ENCODE measurements at regions not wholly inside any gene's neighbourhood (a gene's known extent, or its start where the extent isn't known, plus 50 kb on each side); places are given as distances from the start of the nearest gene placed in this dataset.

- DNase-seq (ENCODE audit: low spot score): no peak
Measured at GRCh38 chr5:116681334-116682013, 106.9 kb upstream of the SEMA6A start.

DNA sequence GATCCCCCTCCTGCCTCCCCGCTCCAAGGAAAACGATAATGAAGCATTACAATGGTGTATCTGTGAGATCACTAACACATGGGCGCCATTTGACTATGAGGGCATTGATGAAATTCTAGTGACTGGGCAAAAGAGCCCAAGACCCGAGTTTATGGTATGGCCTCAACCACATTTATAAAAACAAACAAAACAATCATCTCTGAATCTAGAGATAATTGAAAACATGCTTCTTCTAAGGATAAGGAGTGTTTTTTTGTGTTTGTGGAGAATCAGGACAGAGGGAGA, 100.9 kb upstream of the SEMA6A start:
- no peak for DNase-seq (ENCODE audit: low spot score)

DNA sequence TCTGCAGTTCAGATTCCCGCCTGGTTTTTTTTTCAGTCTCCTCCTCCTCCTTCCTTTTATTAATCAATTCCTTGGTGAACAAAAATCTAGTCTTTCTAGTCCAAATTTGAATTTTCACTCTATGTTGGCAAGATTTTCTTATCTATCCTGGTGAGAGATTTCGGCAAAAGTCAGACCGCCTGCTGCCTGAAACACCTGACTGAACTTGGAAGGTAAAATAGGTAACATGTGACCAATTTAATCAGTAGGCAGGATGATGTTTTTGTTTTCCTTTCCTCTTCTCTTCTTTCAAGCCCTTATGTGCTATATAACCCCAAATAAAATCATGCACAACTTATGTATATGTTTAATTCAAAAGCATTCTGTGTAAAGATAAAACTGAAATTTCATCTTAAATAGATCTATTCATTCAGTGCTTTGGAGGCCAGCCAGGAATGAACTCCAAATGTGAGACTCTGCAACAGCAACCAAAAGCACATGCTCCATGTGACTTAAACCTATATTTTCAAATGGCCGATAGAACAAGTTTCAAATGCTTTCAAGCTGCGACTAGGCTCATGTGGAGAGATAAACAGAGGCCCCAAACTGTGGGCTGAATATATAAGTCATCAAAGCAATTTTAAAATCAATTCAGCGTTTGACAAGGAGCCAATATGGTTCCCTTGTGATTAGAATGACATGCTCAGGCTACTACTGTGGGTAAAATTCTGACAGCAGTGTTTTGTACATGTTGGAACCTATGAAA, 100.4 kb upstream of the SEMA6A start:
- no peak for DNase-seq (ENCODE audit: low spot score)

DNA sequence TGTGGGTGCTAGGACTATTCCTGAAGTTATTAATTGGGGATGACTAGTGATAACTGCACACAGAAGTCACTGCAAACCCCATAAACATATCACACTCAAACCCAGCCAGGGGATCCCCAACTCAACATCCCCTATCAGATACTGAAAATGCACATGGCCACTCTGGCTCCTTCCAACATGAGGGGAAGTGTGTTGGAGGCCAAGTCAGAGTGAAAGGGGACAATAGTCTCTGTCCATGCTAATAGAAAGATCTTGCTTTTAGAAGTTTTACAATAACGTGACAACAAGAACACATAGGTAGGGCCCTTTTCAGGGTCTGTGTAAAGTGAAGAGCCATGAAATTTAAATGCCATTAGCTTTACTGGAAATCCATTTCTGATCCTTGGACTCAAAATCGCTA, 98.8 kb upstream of the SEMA6A start:
- DNase-seq (ENCODE audit: low spot score): no peak

DNA sequence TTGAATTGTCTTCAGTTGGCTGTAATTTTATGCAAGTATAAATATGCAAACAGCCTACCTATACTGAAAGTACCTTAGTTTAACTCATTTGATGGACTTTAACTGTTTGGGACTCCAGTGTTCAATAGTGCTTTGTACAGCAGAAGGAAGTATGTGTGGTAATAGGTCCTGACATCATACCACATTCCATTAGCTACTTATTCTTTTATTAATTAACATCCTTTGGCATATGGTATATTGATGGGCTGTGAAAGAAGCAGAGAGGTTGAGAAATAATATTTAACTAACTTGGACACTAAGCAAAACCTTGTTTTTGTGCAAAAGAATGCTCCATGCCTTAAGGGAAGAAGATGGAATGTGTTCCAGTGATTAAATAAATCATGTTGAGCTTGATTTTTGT, 97.6 kb upstream of the SEMA6A start:
- no peak for DNase-seq (ENCODE audit: low spot score)

DNA sequence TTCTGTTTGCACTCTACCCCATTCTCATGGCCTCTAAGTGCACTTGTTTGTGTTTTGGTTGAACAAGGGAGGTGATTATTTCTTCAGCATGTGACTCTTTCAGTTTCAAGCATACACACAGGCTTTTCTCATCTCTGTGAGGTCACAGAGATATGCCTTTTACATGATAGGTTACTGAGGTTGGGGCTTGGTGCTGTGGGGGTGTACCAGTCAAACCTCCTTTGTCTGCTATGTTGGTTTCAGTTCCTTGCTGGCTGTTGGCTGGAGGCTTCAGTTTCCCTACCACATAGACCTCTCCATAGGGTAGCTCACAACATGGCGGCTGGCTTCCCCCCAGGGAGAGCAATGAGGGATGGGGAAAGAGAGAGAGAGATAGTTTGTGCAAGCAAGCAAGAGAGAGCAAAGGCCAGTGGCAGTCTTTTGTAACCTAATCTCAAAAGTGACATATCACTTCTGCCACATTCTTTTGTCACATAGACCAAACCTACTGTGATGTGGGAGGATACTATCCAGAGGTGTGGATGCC, 96.7 kb upstream of the SEMA6A start:
- DNase-seq (ENCODE audit: low spot score): no peak

DNA sequence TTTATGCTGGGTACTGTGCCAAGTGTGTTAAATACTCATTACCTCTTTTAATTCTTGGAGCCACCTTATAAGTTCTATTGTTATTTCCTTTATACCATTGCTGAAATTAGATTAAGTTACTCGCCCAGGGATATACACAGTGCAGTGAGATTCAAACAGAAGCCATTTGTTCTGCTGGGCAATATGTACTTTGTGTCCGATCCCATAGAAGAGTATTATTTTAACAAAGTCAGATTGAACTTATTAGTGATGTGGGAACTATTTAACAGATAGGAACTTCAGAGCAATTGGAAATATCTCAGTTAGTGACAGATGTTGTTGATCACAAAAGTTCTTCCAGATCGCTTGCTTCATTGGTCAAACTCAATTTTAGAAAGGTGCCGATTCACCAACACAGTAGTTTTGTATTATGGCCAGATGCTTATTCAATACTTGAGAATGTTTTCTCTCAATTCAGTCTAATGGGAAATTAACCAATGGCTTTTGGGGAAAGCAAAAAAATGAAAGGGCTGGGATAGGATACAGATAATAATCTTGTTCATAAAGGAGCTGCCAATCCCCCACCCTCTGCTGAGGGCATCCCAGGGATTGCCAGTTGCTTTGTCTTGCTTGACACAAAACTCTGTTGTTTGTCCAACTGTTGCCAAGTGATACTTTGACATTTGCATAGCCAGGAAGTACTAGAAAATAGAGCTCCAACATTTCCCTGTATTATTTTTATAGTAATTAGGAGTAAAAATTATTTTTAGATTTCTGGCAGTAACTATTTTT, 94.8 kb upstream of the SEMA6A start:
- no peak for DNase-seq (ENCODE audit: low spot score)

GRCh38 chr5:116668390-116668789, 93.8 kb upstream of the SEMA6A start:
- DNase-seq (ENCODE audit: low spot score): no peak

GRCh38 chr5:116666901-116667300, 92.3 kb upstream of the SEMA6A start:
- DNase-seq (ENCODE audit: low spot score): no peak

DNA sequence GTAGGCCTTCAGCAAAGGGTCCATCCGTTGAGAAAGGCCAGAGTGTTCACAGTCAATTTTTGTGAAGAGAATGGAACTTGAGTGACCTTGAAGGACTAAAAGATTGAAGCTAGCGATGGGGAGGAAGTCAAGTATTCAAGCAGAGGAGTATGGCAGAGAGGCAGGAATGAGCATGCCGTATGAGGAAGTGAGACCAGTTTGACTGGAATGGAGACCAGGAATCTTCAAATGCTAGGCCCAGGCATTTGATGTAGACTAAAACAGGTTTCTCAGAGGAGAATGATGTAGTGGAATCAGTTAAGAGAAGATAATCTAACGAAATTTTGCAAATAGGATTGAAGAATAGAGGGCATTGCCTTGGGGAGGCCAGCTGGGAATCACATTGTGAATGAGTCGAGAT, 90.4 kb upstream of the SEMA6A start:
- no peak for DNase-seq (ENCODE audit: low spot score)

- DNase-seq (ENCODE audit: low spot score): no peak
Measured at GRCh38 chr5:116663081-116663480, 88.5 kb upstream of the SEMA6A start.

GRCh38 chr5:116661419-116661818, 86.8 kb upstream of the SEMA6A start:
- DNase-seq (ENCODE audit: low spot score): no peak

DNA sequence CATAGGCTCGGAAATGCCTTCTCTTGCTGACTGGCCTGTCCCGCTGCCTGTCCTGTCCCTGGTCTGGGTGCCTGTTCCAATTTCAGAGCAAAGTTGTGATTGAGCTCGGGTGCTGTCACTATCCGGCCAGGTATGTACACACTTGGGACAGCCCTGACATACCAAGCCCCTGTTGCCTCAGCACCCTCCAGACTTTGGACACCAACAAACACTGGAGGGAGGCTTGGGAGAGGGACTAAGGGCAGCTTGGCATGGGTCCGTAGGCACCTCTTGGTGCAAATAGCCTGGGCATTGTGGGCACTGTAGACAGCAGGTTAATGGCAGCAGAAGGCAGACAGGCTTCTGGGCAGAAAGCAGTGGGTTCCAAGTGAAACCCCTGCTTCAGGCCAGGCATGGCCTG, 86.3 kb upstream of the SEMA6A start:
- DNase-seq (ENCODE audit: low spot score): no peak

DNA sequence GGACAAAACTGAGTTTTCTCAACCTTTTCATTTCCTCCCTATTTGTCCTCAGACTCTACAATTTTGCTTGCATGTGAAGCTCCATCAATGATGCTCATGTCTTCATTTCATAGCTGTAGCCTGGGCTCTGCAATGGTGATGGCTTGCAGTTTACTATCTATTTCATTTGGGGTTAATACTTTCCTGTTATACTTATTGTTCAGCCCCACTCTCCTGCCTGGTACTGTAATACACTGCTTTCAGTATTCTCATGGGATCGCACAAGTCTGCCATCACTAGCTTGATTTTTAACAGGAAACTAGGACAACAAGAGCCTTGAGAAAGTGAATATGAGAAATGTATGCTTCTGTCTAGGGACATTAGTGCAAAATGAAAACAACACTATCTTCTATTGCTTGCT, 84.2 kb upstream of the SEMA6A start:
- DNase-seq (ENCODE audit: low spot score): no peak

DNA sequence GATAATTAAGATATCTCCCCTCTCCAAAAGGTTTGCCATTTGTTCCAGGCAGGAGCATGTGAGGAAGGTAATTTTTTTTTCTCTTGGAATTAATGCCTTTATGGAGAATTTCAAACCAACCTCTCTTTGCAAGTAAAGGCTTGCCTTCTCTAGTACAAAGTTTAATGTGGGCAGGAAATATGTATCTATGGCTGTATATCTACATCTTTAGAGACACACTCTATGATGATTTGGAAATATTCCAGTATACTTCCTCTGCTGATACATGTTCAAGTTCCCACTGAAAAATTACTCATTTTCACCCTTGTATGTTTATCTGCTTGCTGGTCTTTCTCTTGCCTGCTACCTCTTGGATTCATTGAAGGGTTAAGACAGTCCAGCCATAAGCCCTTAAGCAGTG, 83.5 kb upstream of the SEMA6A start:
- DNase-seq (ENCODE audit: low spot score): no peak

- no peak for DNase-seq (ENCODE audit: low spot score)
Measured at GRCh38 chr5:116655431-116655830, 80.8 kb upstream of the SEMA6A start.

DNA sequence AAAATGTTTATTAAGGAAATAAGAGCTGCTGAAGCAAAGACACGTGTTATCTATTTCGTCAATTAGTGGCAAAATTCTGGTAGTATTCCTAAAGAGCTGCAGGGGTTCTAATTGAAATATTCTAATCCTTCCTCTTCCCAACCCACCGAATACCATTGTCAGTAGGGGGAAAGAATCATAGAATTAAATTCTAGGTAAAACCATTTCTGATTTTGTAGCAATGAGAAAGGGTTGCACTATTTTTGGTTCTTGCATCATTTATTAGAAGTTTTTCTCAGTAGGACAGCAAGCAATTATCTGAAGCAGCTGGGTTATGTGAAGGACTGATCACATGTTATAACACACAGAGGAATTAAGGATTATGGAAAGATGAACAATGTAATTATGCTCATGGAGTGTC, 80.3 kb upstream of the SEMA6A start:
- DNase-seq (ENCODE audit: low spot score): no peak

GRCh38 chr5:116652903-116653302, 78.3 kb upstream of the SEMA6A start:
- DNase-seq (ENCODE audit: low spot score): no peak

- DNase-seq (ENCODE audit: low spot score): peak; percentile 36
Measured at GRCh38 chr5:116652196-116652729, 77.6 kb upstream of the SEMA6A start.

DNA sequence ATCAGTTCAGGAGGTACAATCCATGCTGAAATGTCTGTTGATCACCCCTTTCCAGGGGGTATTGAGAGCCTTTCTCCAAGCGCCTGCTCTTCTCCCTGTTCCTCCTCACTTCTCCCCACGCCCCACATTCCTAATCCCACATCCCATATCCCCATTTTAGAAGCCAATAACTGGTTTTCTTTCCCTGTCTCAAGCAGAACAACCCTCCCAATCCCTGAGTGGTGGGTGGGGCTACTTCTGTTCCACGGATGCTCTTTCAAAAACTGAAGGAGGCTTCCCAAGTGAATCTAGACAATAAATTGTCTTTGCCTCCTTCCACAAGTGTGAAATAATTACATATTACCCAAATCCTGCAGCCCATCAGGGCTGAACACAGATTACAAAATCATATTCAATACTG, 77.0 kb upstream of the SEMA6A start:
- DNase-seq (ENCODE audit: low spot score): no peak

GRCh38 chr5:116650964-116651363, 76.3 kb upstream of the SEMA6A start:
- no peak for DNase-seq (ENCODE audit: low spot score)

DNA sequence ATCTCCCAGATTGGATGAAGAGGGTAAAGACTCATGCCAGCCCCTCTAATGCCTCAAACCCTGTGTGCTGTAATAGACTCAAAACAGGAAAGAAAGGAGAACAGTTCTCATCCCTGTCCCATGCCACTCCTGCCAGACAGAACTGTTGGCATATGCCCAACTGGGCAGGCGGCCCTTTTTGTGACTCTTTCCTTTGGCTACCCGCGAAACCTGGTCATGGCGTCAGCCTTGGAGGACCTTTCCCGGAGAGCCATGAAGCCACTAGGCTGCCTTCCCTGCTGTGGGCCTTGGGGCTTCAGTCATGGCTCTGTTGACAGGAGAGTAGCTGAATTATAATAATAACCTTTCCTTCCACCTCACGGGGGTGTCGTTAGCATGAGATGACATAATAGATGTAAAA, 75.9 kb upstream of the SEMA6A start:
- no peak for DNase-seq (ENCODE audit: low spot score)
